K562 (cell line): ENCODE measurements at regions not wholly inside any gene's neighbourhood (a gene's known extent, or its start where the extent isn't known, plus 50 kb on each side); places are given as distances from the start of the nearest gene placed in this dataset.

Experiments
- ATF1 ChIP-seq, 2 experiments: fragments of 450-650 bp in 1 of 2; IDR thresholded peaks; 2 replicates each; pipeline ENCODE4 v1.6.1; 2016; ENCODE audit warnings: missing compliant biosample characterization in 1 of 2, missing genetic modification characterization in 1 of 2
- CHD1 ChIP-seq: fragments of 200-600 bp; sonication (generic); IDR thresholded peaks from one replicate; pipeline ENCODE4 v1.6.1; 2012; ENCODE audit warnings: mild to moderate bottlenecking, moderate library complexity, low read length, inconsistent platforms
- EZH2 ChIP-seq: IDR thresholded peaks from 2 replicates; pipeline ENCODE4 v1.6.1; 2012; ENCODE audit warnings: low read depth, mild to moderate bottlenecking, inconsistent platforms, low read length, borderline replicate concordance
- POLR2A ChIP-seq: fragments of 450-650 bp; conservative IDR thresholded peaks from 2 replicates; pipeline ENCODE4 v1.6.1; 2016
- SETDB1 ChIP-seq: IDR thresholded peaks from one replicate; pipeline ENCODE4 v1.6.1; 2012; ENCODE audit warnings: low read length, control low read depth, inconsistent platforms
- TF ChIP-seq, protein P1 (sequence below), 3 experiments: IDR thresholded peaks in 2 of 3; conservative IDR thresholded peaks in 1 of 3; 2 replicates each; pipeline ENCODE4 v1.5.1; 2011 to 2012; ENCODE audit warnings: low read length in 3 of 3, mild to moderate bottlenecking in 3 of 3, control low read depth in 2 of 3, improper control_type of control experiment in 1 of 3, inconsistent platforms in 1 of 3, low read depth in 1 of 3, mixed read lengths in 1 of 3, moderate library complexity in 1 of 3; ENCODE audit not compliant: insufficient read depth in 2 of 3

- TF ChIP-seq EZH2 (no peak), ATF1 (CRISPR knock-in tag; IDR thresholded peaks at IDR 0.05) (no peak), ATF1 (tag; IDR thresholded peaks at IDR 0.05) (no peak), POLR2A (no peak), SETDB1 (no peak), CHD1 (no peak)
- TF ChIP-seq, protein P1, sequence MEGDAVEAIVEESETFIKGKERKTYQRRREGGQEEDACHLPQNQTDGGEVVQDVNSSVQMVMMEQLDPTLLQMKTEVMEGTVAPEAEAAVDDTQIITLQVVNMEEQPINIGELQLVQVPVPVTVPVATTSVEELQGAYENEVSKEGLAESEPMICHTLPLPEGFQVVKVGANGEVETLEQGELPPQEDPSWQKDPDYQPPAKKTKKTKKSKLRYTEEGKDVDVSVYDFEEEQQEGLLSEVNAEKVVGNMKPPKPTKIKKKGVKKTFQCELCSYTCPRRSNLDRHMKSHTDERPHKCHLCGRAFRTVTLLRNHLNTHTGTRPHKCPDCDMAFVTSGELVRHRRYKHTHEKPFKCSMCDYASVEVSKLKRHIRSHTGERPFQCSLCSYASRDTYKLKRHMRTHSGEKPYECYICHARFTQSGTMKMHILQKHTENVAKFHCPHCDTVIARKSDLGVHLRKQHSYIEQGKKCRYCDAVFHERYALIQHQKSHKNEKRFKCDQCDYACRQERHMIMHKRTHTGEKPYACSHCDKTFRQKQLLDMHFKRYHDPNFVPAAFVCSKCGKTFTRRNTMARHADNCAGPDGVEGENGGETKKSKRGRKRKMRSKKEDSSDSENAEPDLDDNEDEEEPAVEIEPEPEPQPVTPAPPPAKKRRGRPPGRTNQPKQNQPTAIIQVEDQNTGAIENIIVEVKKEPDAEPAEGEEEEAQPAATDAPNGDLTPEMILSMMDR (IDR thresholded peaks at IDR 0.05 in 2 of 3, conservative IDR thresholded peaks at IDR 0.05 in 1 of 3; ENCODE audit: insufficient read depth in 2 of 3, low read depth in 1 of 3, low read length in 3 of 3) = no peak
Measured at GRCh38 chr13:105871768-105872167, 663.7 kb downstream of the EFNB2 start.
